AG04449 (cell line): ENCODE measurements at regions not wholly inside any gene's neighbourhood (a gene's known extent, or its start where the extent isn't known, plus 50 kb on each side); places are given as distances from the start of the nearest gene placed in this dataset.

Source experiments
- CTCF ChIA-PET: fragments of 350-600 bp; formaldehyde crosslinking; extraction: SDS; loops from one replicate; lab custom pipeline; 2021; ENCODE audit warnings: antibody characterized with exemption; lab: Yijun Ruan, JAX
- POLR2A ChIA-PET: fragments of 400-600, 350-600 bp; formaldehyde crosslinking; extraction: SDS; loops from one replicate; lab custom pipeline; 2020; ENCODE audit warnings: antibody characterized with exemption, inconsistent platforms; lab: Yijun Ruan, JAX
- DNase-seq: peaks from one replicate; pipeline ENCODE4 v3.0.0-alpha.2; 2010; ENCODE audit warnings: low read depth, low spot score
- H3K4me3 ChIP-seq: 2 replicates; pipeline ENCODE4 v1.5.1; 2011; ENCODE audit warnings: low read depth, mild to moderate bottlenecking, control low read depth, low read length
- CTCF ChIP-seq: IDR thresholded peaks from one replicate; pipeline ENCODE4 v1.5.1; 2011; ENCODE audit warnings: mild to moderate bottlenecking, moderate library complexity, low read length, control low read depth, inconsistent platforms; ENCODE audit not compliant: insufficient read depth; ENCODE audit errors: missing control alignments

- no peak for TF ChIP-seq CTCF
- ChIA-PET POLR2A (no interaction called here), CTCF (interaction anchor here (3.2 to 5.0 kb wide), 6 partner anchors 8 to 953 kb away, joined by 20 to 79 read pairs (median 40); no protein-coding TSS in a partner anchor)
- H3K4me3 ChIP-seq = no peak overlapping the region
- no peak for DNase-seq
Measured at GRCh38 chr2:161061786-161062185, 98.4 kb upstream of the TANK start.

DNA sequence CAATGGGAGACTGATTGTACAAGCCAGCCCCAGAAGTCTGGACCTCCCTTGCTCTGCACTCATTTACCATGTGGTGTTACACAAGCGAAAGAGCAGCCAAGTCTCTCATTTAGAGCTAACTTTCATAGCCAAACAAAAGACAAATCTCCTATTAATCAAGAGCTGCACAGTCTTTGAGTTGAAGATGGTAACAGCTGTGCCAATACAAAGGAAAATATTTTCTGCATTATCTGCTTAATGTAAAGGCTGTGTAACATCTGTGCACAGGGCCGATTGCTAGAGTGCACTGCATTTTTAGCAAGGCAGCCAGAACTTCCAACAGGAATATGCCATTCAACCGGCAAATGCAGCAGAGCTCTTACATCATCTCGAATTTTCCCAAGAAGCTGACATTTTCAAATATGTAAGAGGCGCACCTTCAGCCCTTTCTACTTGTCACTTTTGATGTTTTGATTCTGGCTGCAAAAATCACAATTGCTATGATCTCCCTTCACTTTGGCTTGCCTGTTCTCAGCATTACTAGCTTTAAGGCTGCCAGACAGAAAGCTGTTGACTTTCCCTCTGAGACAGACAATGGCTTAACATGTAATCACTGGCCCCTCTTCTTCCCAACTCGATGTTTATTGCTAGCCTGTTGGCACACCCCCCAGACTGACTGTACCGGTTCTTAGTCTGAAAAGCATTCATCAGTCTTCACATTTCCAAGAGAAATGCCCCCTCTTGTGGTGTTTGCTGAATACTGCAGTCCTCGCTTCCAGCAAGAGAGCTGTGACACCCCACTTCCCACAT is 96.9 kb upstream of the TANK start:
- ChIA-PET CTCF (interaction anchor here (0.6 to 5.0 kb wide), 65 partner anchors 9 to 1184 kb away, joined by 3 to 79 read pairs (median 4); no protein-coding TSS in a partner anchor), POLR2A (no interaction called here)
- DNase-seq = peak; percentile 40
- peak overlapping the region; percentile 23; the same call in 1 of the 2 replicates for H3K4me3 ChIP-seq
- peak; percentile 75 for TF ChIP-seq CTCF

DNA sequence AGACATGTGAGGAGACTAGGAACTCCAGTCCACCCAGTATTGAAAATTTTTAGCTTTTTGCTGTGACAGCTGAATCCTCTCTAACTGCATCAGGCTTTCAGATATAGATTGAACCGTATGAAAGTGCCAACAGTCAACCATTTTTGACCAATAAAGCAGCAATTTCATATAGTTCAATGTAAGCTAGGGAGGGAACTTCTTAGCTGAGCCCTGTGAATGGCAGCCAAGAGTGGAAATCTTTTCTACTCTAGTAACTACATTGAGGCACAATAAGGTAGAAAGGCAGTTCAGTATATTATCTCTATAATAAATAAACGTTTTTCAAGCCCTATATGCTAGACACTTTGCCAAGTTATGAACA is 96.3 kb upstream of the TANK start:
- POLR2A ChIA-PET = no interaction called here
- TF ChIP-seq CTCF = no peak
- no peak overlapping the region for H3K4me3 ChIP-seq
- CTCF ChIA-PET = interaction anchor here (0.6 to 5.0 kb wide), 63 partner anchors 9 to 1184 kb away, joined by 3 to 79 read pairs (median 4); no protein-coding TSS in a partner anchor
- no peak for DNase-seq

- TF ChIP-seq CTCF = no peak
- ChIA-PET CTCF (interaction anchor here (0.9 to 1.2 kb wide), 3 partner anchors 14 to 63 kb away, joined by 3 to 4 read pairs (median 4); no protein-coding TSS in a partner anchor), POLR2A (no interaction called here)
- DNase-seq = no peak
- H3K4me3 ChIP-seq = no peak overlapping the region
Measured at GRCh38 chr2:161067846-161068350, 92.3 kb upstream of the TANK start.

DNA sequence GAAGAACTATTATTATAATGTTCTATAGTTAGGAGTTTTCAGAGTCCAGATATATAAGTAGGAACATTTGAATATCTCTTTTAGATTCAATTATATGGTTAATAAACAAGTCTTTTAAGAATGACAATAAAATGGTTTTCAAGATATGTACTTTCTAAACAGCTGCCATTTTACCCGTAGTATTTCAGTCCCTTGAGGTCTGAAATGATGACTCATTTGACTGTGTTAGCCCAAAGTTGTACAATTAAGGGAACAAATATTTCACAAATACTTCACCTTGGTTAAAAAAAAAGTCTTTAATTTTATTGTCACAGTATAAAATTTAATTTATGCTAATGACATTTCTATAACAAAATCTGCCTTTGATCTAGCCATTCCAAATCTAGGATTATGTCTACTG is 91.6 kb upstream of the TANK start:
- DNase-seq = no peak
- TF ChIP-seq CTCF = no peak
- POLR2A ChIA-PET = no interaction called here
- CTCF ChIA-PET = interaction anchor here (0.9 kb wide), 1 partner anchor 63 kb away, joined by 3 read pairs; no protein-coding TSS in a partner anchor
- H3K4me3 ChIP-seq = no peak overlapping the region
